Ovary (tissue), 7 donors: ENCODE measurements at regions not wholly inside any gene's neighbourhood (a gene's known extent, or its start where the extent isn't known, plus 50 kb on each side); places are given as distances from the start of the nearest gene placed in this dataset.

Experiments
- DNase-seq, 5 donors: peaks; one replicate each; pipeline ENCODE4 v3.0.0-alpha.2; 2019 to 2020
- H3K27ac ChIP-seq, 2 donors: fragments of 200-600 bp; one replicate each; pipeline versions ENCODE4 v1.5.1 to v1.8.0; 2019 to 2022
- H3K27me3 ChIP-seq: fragments of 200-600 bp; one replicate; pipeline ENCODE4 v1.8.0; 2022
- H3K36me3 ChIP-seq: fragments of 200-600 bp; sonication (generic); one replicate; pipeline ENCODE4 v1.5.1; 2019
- H3K4me1 ChIP-seq: one replicate; pipeline ENCODE4 v1.8.1; 2013; ENCODE audit warnings: mild to moderate bottlenecking, moderate library complexity; ENCODE audit not compliant: insufficient read depth
- H3K4me3 ChIP-seq: fragments of 200-600 bp; sonication (generic); one replicate; pipeline ENCODE4 v1.5.1; 2017
- H3K9me3 ChIP-seq, 2 donors: fragments of 200-600 bp in 1 of 2; sonication (generic) in 1 of 2; one replicate each; pipeline versions ENCODE4 v1.5.1 to v1.8.1; 2013 to 2019; ENCODE audit warnings: mild to moderate bottlenecking in 1 of 2, moderate library complexity in 1 of 2
- EP300 ChIP-seq: sonication (generic); formaldehyde crosslinking; IDR thresholded peaks from one replicate; pipeline ENCODE4 v1.6.1; 2017; ENCODE audit warnings: antibody characterized with exemption
- POLR2A ChIP-seq: fragments of 450-650 bp; IDR thresholded peaks from one replicate; pipeline ENCODE4 v1.6.1; 2017; ENCODE audit warnings: antibody characterized with exemption, mild to moderate bottlenecking, moderate library complexity
- WGBS, 3 donors: extraction: QIAGEN DNeasy Blood & Tissue Kit in 1 of 3; methylation state at CpG; one replicate each; pipeline versions ENCODE4 v1.1.5 to v1.1.7; 2013 to 2017; 5-methylcytosine and 5-hydroxymethylcytosine counted together
- intact Hi-C, 4 donors: fragments of 100-400 bp; cut with DNase I; formaldehyde crosslinking; loops; one replicate each; pipeline versions ENCODE4 v1.11.0 to v1.15.1; 2022 to 2023
- TF ChIP-seq, protein P1 (sequence below), 3 donors: fragments of 450-650 bp in 2 of 3; fragments of 200-600 bp in 1 of 3; IDR thresholded peaks; one replicate each; pipeline versions ENCODE4 v1.5.1 to v1.8.0; 2016 to 2022; ENCODE audit warnings: antibody characterized with exemption in 3 of 3, mild to moderate bottlenecking in 1 of 3
- donor health status: DM: no; HTN: no; CAD: no; lungs with moderate emphysema.
- donor health status: DM: no; HTN: no; CAD: no.
- donor health status: Bipolar disorder and iron deficiency.
- donor health status: DM: no; HTN: no; CAD: no.
- donor health status: DM: yes; HTN: yes; CAD: no.

DNA sequence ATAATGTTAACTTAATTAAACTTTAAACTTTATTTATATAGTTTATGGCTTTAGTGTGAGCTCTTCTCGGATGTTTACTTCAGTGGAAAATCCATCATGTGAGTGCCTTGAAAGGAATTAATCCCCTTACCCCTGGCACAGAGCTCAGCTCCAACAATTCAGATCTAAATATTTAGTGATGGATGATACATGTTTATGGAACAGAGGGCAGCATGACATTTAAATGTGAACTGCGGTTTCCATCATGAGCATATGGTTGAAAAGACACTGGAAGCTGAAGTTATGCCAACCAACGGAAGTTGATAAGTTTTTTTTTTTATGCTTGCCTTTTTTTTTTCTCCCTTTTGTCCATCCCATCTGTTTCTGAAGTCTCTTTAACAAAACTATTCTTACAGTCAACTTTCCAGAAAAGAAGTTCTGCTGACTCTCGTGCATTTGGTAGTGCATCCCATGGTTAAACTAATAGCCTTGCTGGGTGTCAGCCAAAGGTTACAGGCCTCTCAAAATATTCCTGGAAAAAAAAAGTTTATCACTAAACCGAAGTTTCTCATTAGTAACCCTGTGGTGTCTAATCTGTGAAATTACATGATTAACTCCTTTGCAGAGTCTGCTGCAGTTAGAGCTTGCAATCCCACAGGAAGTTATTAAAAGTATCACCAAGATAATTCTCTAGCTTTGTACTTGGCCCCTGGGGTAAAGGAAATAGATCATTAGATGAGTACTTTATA is 243.9 kb upstream of the TCF21 start:
- peaks cover 3% of the 10 kb centered on the region for H3K4me1 ChIP-seq
- H3K27ac ChIP-seq, result no peak overlapping the region
- WGBS, 3 donors, result 4 to 11% (median 8%) methylated on average over 5 of the region's 5 CpGs
- peak; percentile 31 to 71 (median 62) for DNase-seq
- intact Hi-C loops, result no loop called here
- TF ChIP-seq, protein P1, sequence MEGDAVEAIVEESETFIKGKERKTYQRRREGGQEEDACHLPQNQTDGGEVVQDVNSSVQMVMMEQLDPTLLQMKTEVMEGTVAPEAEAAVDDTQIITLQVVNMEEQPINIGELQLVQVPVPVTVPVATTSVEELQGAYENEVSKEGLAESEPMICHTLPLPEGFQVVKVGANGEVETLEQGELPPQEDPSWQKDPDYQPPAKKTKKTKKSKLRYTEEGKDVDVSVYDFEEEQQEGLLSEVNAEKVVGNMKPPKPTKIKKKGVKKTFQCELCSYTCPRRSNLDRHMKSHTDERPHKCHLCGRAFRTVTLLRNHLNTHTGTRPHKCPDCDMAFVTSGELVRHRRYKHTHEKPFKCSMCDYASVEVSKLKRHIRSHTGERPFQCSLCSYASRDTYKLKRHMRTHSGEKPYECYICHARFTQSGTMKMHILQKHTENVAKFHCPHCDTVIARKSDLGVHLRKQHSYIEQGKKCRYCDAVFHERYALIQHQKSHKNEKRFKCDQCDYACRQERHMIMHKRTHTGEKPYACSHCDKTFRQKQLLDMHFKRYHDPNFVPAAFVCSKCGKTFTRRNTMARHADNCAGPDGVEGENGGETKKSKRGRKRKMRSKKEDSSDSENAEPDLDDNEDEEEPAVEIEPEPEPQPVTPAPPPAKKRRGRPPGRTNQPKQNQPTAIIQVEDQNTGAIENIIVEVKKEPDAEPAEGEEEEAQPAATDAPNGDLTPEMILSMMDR (IDR thresholded peaks at IDR 0.05), result no peak
- TF ChIP-seq POLR2A (no peak), EP300 (no peak)
- H3K4me3 ChIP-seq, result no peak overlapping the region
- H3K27me3 ChIP-seq, result no peaks in the 10 kb centered on the region
- H3K9me3 ChIP-seq, result no peaks in the 10 kb centered on the region
- no peaks in the 10 kb centered on the region for H3K36me3 ChIP-seq

DNA sequence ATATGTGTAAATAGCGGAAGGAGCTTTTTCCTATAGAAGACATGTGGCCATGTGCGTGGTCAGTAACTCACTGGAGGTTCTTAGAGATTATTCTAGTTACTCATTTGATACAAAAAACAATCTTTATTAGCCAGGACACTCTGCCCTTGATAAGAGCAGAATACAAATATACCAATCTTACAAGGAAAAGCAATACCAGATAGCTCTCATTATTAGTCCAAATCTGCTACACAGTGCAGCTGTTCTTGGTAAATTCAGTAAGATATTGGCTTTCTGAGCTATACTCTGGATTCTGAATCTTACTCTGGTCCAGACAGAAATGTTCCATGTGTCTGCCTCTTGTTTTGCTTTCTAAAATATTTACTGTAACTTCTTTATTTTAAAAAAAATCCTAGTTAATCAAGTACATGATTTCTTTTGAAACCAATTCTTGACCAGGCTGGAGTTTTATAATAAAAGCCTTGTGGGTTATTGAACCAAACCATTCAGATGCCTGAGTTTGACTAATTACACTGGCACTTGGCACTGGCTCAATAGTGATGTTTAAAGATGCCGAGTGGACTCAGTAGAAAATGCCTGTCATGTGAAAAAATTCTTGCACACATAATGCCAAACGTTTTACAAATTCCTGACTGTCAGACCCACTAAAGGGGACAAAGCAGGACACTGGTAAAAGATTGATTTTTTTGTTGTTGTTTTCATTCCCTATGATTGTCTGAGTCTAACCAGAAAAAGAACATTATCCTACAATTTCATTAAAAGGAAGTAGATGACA is 242.8 kb upstream of the TCF21 start:
- intact Hi-C loops, result no loop called here
- no peak overlapping the region for H3K4me3 ChIP-seq
- TF ChIP-seq, protein P1 (IDR thresholded peaks at IDR 0.05), result no peak
- TF ChIP-seq POLR2A (no peak), EP300 (no peak)
- peaks cover 3% of the 10 kb centered on the region for H3K4me1 ChIP-seq
- no peaks in the 10 kb centered on the region for H3K9me3 ChIP-seq
- no peaks in the 10 kb centered on the region for H3K36me3 ChIP-seq
- H3K27ac ChIP-seq, result no peak overlapping the region
- 6 to 14% (median 7%) methylated on average over 4 of the region's 4 CpGs for WGBS, 3 donors
- no peaks in the 10 kb centered on the region for H3K27me3 ChIP-seq
- DNase-seq, result no peak

DNA sequence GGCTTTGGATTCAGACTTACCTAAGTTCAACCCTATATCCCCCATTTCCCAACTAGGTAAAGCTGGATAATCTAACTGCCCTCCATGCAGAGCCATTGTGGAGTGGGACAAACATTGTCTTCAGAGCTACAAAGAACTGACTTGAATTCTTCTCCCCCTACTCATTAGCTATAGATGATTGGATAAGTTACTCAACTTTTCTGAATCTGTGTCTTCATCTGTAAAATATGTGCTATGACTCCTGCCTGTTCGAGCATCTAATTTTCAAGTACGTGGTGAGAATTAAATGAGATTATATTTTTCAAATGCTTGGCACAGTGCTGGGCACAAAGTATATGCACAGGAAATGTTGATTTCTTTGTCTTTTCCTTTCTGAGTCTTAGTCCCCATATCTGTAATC is 240.3 kb upstream of the TCF21 start:
- TF ChIP-seq, protein P1 (IDR thresholded peaks at IDR 0.05), result no peak
- TF ChIP-seq EP300 (no peak), POLR2A (no peak)
- Histone ChIP-seq H3K27ac (no peak overlapping the region), H3K9me3 (no peaks in the 10 kb centered on the region), H3K4me1 (peaks cover 3% of the 10 kb centered on the region), H3K27me3 (no peaks in the 10 kb centered on the region), H3K4me3 (no peak overlapping the region), H3K36me3 (no peaks in the 10 kb centered on the region)
- WGBS, 3 donors, result 73 to 99% (median 94%) methylated on average over 2 of the region's 2 CpGs
- no peak for DNase-seq
- intact Hi-C loops, result no loop called here

DNA sequence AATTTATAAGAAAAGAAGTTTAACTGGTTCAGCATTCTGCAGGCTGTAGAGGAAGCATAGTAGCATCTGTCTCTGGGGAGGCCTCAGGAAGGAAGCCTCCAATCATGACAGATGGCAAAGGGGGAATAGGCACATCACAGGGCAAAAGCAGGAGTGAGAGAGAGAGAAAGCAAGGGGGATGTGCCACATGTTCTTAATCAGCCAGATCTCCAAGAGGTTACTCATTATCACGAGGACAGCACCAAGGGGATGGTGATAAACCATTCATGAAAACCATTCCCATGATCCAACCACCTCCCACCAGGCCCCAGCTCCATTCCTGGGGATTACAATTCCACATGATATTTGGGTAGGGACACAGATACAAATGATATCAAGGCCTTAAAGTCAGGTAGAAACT is 217.5 kb upstream of the TCF21 start:
- no peak for TF ChIP-seq POLR2A
- TF ChIP-seq, protein P1 (IDR thresholded peaks at IDR 0.05), result no peak
- no peak for TF ChIP-seq EP300
- no peak overlapping the region for H3K27ac ChIP-seq
- DNase-seq, result no peak
- H3K36me3 ChIP-seq, result no peaks in the 10 kb centered on the region
- no peak overlapping the region for H3K4me3 ChIP-seq
- H3K27me3 ChIP-seq, result no peaks in the 10 kb centered on the region
- H3K9me3 ChIP-seq, result no peaks in the 10 kb centered on the region
- 76 to 91% (median 88%) methylated on average over 1 of the region's 1 CpG for WGBS, 3 donors
- H3K4me1 ChIP-seq, result no peaks in the 10 kb centered on the region
- intact Hi-C loops, result no loop called here
